Erythroblast (primary cell): ENCODE measurements at regions not wholly inside any gene's neighbourhood (a gene's known extent, or its start where the extent isn't known, plus 50 kb on each side); places are given as distances from the start of the nearest gene placed in this dataset.

Source experiments
- DNase-seq, 2 experiments: peaks; one replicate each; lab custom pipeline; 2025; lab: John Stamatoyannopoulos, UW
- GATA1 ChIP-seq: IDR thresholded peaks from 2 replicates; pipeline ENCODE4 v1.6.1; 2011; ENCODE audit warnings: low read depth, mild to moderate bottlenecking, control low read depth, low read length, moderate library complexity
- POLR2A ChIP-seq: IDR thresholded peaks from 2 replicates; pipeline ENCODE4 v1.6.1; 2011; ENCODE audit warnings: mild to moderate bottlenecking, low read length

- TF ChIP-seq POLR2A (no peak), GATA1 (no peak)
- DNase-seq, result no peak
These were observed 568.0 kb downstream of the ANXA1 start for GRCh38 chr9:73719660-73720059.

- no peak for DNase-seq
- TF ChIP-seq POLR2A, result no peak
- no peak for TF ChIP-seq GATA1
These were observed 568.9 kb downstream of the ANXA1 start for GRCh38 chr9:73720601-73721000.

GRCh38 chr9:73736270-73736669, 584.6 kb downstream of the ANXA1 start:
- no peak for TF ChIP-seq POLR2A
- no peak for TF ChIP-seq GATA1
- no peak for DNase-seq

- TF ChIP-seq GATA1 (no peak), POLR2A (no peak)
- DNase-seq, result no peak
These were observed 587.3 kb downstream of the ANXA1 start for GRCh38 chr9:73738741-73739530.

GRCh38 chr9:73741316-73741715, 589.7 kb downstream of the ANXA1 start:
- DNase-seq, result no peak

GRCh38 chr9:73742412-73742811, 590.7 kb downstream of the ANXA1 start:
- no peak for TF ChIP-seq POLR2A
- no peak for TF ChIP-seq GATA1
- no peak for DNase-seq

More at GRCh38 chr9:73741316-73741715, 589.7 kb downstream of the ANXA1 start:
- TF ChIP-seq GATA1 (no peak), POLR2A (no peak)

- TF ChIP-seq POLR2A (no peak), GATA1 (no peak)
- no peak for DNase-seq
These were observed 592.2 kb downstream of the ANXA1 start for GRCh38 chr9:73743826-73744225.

GRCh38 chr9:73745598-73745997, 593.9 kb downstream of the ANXA1 start:
- no peak for TF ChIP-seq POLR2A
- no peak for TF ChIP-seq GATA1
- no peak for DNase-seq

- TF ChIP-seq GATA1 (no peak), POLR2A (no peak)
- DNase-seq, result no peak
These were observed 601.5 kb downstream of the ANXA1 start for GRCh38 chr9:73753171-73753570.

GRCh38 chr9:73761905-73762304, 610.2 kb downstream of the ANXA1 start:
- TF ChIP-seq GATA1 (no peak), POLR2A (no peak)
- DNase-seq, result no peak

- DNase-seq, result no peak
These were observed 622.2 kb downstream of the ANXA1 start for GRCh38 chr9:73773896-73774295.

GRCh38 chr9:73775757-73776156, 624.1 kb downstream of the ANXA1 start:
- no peak for DNase-seq
- TF ChIP-seq POLR2A (no peak), GATA1 (no peak)

More at GRCh38 chr9:73773896-73774295, 622.2 kb downstream of the ANXA1 start:
- TF ChIP-seq GATA1 (no peak), POLR2A (no peak)

GRCh38 chr9:73780916-73781315, 629.3 kb downstream of the ANXA1 start:
- TF ChIP-seq POLR2A (no peak), GATA1 (no peak)
- no peak for DNase-seq

GRCh38 chr9:73782166-73782565, 630.5 kb downstream of the ANXA1 start:
- TF ChIP-seq GATA1, result no peak
- TF ChIP-seq POLR2A, result no peak
- DNase-seq, result no peak

GRCh38 chr9:73799446-73799845, 647.8 kb downstream of the ANXA1 start:
- DNase-seq, result no peak
- no peak for TF ChIP-seq POLR2A
- TF ChIP-seq GATA1, result no peak

GRCh38 chr9:73805111-73805510, 653.4 kb downstream of the ANXA1 start:
- no peak for TF ChIP-seq GATA1
- no peak for TF ChIP-seq POLR2A
- DNase-seq, result no peak
